Bronchial epithelial cell (primary cell): ENCODE measurements at regions not wholly inside any gene's neighbourhood (a gene's known extent, or its start where the extent isn't known, plus 50 kb on each side); places are given as distances from the start of the nearest gene placed in this dataset.

ENCODE experiments used
- DNase-seq: peaks from one replicate; pipeline ENCODE4 v3.0.0-alpha.2; 2010; ENCODE audit warnings: low read depth
- FAIRE-seq: peaks from 2 replicates; lab custom pipeline; 2011; peaks lifted over from hg19 to GRCh38; lab: Jason Lieb, UNC
- H3K27me3 ChIP-seq: 2 replicates; pipeline ENCODE4 v1.5.1; 2011; ENCODE audit warnings: low read length; ENCODE audit not compliant: control insufficient read depth, insufficient read depth
- H3K36me3 ChIP-seq: 2 replicates; pipeline ENCODE4 v1.5.1; 2011; ENCODE audit warnings: low read length; ENCODE audit not compliant: control insufficient read depth, insufficient read depth
- H3K4me3 ChIP-seq: 2 replicates; pipeline ENCODE4 v1.5.1; 2011; ENCODE audit warnings: mild to moderate bottlenecking, low read depth, low read length, control low read depth
- CTCF ChIP-seq: IDR thresholded peaks from 2 replicates; pipeline ENCODE4 v1.5.1; 2011; ENCODE audit warnings: mild to moderate bottlenecking, moderate library complexity, low read length, control low read depth, inconsistent platforms; ENCODE audit not compliant: insufficient read depth, severe bottlenecking

DNA sequence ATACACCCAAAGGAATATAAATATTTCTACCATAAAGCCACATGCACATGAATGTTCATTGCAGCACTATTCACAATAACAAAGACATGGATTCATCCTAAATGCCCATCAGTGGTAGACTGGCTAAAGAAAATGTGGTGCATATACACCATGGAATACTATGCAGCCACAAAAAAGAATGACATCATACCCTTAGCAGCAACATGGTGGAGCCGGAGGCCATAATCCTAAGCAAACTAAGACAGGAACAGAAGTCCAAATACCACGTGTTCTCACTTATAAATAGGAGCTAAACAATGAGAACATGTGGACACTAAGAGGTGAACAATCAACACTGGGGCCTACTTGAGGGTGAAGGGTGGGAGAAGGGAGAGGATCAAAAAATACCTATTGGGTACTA, 198.5 kb downstream of the BMP4 start:
- no peak for FAIRE-seq

GRCh38 chr14:53757732-53758131, 198.9 kb downstream of the BMP4 start:
- no peak for DNase-seq
- Histone ChIP-seq H3K36me3 (no peaks in the 10 kb centered on the region), H3K4me3 (no peak overlapping the region), H3K27me3 (no peaks in the 10 kb centered on the region)
- no peak for FAIRE-seq
- no peak for TF ChIP-seq CTCF

More for the DNA sequence above, 198.5 kb downstream of the BMP4 start:
- H3K36me3 ChIP-seq = no peaks in the 10 kb centered on the region
- H3K27me3 ChIP-seq = no peaks in the 10 kb centered on the region
- DNase-seq = no peak
- TF ChIP-seq CTCF = no peak
- H3K4me3 ChIP-seq = no peak overlapping the region

DNA sequence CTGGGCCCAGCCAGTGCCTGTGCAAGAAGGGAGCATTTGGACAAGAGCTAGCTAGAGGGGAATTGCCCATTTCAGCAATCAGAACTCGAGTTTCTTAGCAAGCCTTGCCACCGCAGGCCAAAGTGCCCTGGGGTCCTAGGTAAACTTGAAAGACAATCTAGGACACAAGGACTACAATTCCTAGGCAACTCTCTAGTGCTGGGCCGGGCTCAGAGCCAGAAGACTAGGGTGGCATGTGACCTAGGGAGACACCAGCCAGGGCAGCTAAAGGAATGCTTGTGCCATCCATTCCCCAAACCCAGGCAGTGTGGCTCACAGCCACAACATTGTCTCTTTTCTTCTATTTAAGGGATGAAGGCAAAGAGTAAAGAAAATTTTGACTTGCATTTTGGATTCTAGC, 205.0 kb downstream of the BMP4 start:
- no peak for DNase-seq
- no peaks in the 10 kb centered on the region for H3K27me3 ChIP-seq
- H3K4me3 ChIP-seq = no peak overlapping the region
- no peak for FAIRE-seq
- H3K36me3 ChIP-seq = no peaks in the 10 kb centered on the region
- TF ChIP-seq CTCF = no peak

DNA sequence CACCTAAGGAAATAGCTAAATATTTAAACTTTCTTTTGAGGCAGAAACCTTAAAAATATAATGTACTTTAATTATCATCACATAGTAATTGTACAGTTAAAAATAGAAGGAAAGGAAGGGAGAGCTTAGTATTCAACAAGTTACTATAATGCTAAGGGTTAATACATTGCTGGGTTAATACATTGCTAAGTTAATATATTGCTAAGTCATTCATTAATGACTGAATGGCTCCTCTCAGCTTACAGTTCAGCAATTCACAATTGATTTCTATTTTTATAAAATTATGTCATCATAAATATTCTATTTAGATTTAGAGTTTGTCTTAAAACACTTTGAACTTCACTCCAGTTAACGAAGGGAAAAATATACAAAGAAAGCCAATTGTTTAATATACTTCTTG, 207.9 kb downstream of the BMP4 start:
- no peak overlapping the region for H3K4me3 ChIP-seq
- H3K27me3 ChIP-seq = no peaks in the 10 kb centered on the region

DNA sequence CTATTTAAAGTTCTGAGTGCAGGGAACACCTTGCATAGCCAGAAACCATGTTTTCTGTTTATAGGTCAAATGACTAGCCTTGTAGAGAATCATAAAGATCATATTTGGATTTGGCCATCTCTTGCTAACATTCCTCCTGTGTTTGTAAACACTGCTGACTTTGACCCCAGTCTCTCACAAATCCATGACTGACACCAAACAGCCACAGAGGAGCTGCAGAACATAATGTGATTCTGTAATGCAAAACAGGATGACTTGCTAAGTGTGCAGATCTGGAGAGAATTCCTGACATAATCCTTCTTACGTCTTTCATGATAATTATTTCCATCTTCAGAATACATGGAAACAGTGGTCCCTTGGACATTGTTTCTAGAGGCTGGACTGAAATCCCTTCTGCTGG, 211.8 kb downstream of the BMP4 start:
- Histone ChIP-seq H3K4me3 (no peak overlapping the region), H3K27me3 (no peaks in the 10 kb centered on the region), H3K36me3 (no peaks in the 10 kb centered on the region)
- no peak for TF ChIP-seq CTCF
- no peak for DNase-seq
- no peak for FAIRE-seq

More for the DNA sequence above, 207.9 kb downstream of the BMP4 start:
- FAIRE-seq (no peak), DNase-seq (no peak)
- TF ChIP-seq CTCF = no peak
- H3K36me3 ChIP-seq = no peaks in the 10 kb centered on the region

DNA sequence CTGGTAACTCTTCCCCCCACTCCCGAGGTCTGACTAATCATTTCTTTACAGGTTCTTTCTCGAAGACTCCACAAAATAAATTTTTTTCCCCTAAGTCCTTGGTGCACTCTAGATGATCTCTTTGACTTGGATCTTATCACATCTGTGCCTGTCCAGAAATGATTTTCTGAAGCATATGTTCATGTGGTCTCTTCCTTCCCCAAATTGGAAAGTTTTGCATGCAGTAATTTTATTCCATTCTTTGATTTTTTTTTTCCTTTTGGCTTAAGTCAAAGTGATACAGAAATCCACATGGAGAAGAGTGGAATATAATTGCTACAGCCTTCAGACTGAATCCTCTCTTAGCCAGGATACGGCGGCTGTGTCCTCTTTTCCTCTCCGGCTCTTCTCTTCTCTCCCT, 213.3 kb downstream of the BMP4 start:
- H3K27me3 ChIP-seq = no peaks in the 10 kb centered on the region
- H3K4me3 ChIP-seq = no peak overlapping the region
- FAIRE-seq (no peak), DNase-seq (no peak)
- no peak for TF ChIP-seq CTCF
- no peaks in the 10 kb centered on the region for H3K36me3 ChIP-seq
